Chondrocyte (in vitro differentiated cells): ENCODE measurements at regions not wholly inside any gene's neighbourhood (a gene's known extent, or its start where the extent isn't known, plus 50 kb on each side); places are given as distances from the start of the nearest gene placed in this dataset.

ENCODE experiments used
- DNase-seq: peaks from one replicate; pipeline ENCODE4 v3.0.0; 2021; ENCODE audit warnings: mixed read lengths, low spot score
- H3K27ac Mint-ChIP-seq: one replicate; pipeline ENCODE4 v1.8.0; 2021; ENCODE audit warnings: mild to moderate bottlenecking, moderate library complexity, mixed read lengths; ENCODE audit not compliant: unreplicated experiment
- H3K27me3 Mint-ChIP-seq: 2 replicates; pipeline ENCODE4 v1.8.0; 2021; ENCODE audit warnings: low read depth, mixed read lengths
- H3K36me3 Mint-ChIP-seq: 2 replicates; pipeline ENCODE4 v1.8.0; 2021; ENCODE audit warnings: low read depth, mixed read lengths
- H3K4me1 Mint-ChIP-seq: 2 replicates; pipeline ENCODE4 v1.8.0; 2021; ENCODE audit warnings: low read depth, mild to moderate bottlenecking, mixed read lengths
- H3K4me3 Mint-ChIP-seq: one replicate; pipeline ENCODE4 v1.8.0; 2021; ENCODE audit warnings: mild to moderate bottlenecking, moderate library complexity, mixed read lengths; ENCODE audit not compliant: unreplicated experiment
- H3K9me3 Mint-ChIP-seq: 2 replicates; pipeline ENCODE4 v1.8.0; 2021; ENCODE audit warnings: low read depth, mixed read lengths
- TF ChIP-seq, protein P1 (sequence below): fragments of 200-600 bp; sonication (generic); IDR thresholded peaks from 2 replicates; pipeline ENCODE4 v1.5.0; 2021; ENCODE audit warnings: antibody characterized with exemption, mild to moderate bottlenecking, moderate library complexity

DNA sequence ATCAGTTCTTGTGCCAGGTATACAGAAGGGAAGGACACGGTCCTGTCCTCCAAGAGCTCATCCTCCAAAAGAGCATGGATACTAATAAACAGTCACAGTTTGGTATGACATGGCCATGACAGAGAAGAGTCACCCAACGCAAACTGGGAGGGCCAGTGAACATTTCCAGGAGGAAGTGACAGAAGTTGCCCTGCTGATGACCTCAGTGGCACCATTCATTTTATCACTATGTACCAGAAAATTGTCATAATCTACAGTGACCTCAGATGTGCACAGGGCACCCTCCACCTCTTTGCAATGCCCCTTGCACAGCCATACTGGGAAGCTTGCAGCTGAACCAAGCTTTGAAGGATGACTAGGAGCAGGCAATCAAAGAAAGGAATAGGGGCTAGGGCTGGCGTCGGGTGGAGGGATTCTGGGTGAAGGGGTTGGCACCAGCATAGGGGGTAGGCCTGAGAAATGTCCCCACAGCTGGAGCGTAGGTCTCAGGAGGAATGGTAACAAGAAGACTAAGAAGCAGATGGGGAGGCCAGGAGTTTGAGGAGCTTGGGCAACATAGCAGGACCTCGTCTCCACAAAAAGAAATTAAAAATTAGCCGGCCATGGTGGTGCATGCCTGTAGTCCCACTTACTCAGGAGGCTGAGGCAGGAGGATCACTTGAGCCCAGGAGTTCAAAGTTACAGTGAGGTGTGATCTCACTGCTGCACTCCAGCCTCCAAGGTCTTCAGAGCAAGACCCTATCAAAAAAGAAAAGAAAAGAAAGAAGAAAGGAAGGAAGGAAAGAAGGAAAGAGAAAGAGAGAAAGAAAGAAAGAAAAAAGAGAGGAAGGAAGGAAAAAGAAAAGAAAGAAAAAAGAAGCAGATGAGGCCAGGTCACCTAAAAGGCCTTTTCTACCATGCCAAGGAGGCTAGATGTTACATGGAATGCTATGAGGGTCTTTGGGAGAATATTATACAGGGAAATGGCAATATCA, 65.3 kb upstream of the SNX9 start:
- Mint-ChIP-seq H3K27ac (peak overlapping the region; percentile 34), H3K9me3 (no peaks in the 10 kb centered on the region), H3K4me1 (peaks cover 67% of the 10 kb centered on the region), H3K4me3 (no peak overlapping the region), H3K36me3 (no peaks in the 10 kb centered on the region), H3K27me3 (no peaks in the 10 kb centered on the region)
- TF ChIP-seq, protein P1, sequence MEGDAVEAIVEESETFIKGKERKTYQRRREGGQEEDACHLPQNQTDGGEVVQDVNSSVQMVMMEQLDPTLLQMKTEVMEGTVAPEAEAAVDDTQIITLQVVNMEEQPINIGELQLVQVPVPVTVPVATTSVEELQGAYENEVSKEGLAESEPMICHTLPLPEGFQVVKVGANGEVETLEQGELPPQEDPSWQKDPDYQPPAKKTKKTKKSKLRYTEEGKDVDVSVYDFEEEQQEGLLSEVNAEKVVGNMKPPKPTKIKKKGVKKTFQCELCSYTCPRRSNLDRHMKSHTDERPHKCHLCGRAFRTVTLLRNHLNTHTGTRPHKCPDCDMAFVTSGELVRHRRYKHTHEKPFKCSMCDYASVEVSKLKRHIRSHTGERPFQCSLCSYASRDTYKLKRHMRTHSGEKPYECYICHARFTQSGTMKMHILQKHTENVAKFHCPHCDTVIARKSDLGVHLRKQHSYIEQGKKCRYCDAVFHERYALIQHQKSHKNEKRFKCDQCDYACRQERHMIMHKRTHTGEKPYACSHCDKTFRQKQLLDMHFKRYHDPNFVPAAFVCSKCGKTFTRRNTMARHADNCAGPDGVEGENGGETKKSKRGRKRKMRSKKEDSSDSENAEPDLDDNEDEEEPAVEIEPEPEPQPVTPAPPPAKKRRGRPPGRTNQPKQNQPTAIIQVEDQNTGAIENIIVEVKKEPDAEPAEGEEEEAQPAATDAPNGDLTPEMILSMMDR = no peak
- DNase-seq = no peak

DNA sequence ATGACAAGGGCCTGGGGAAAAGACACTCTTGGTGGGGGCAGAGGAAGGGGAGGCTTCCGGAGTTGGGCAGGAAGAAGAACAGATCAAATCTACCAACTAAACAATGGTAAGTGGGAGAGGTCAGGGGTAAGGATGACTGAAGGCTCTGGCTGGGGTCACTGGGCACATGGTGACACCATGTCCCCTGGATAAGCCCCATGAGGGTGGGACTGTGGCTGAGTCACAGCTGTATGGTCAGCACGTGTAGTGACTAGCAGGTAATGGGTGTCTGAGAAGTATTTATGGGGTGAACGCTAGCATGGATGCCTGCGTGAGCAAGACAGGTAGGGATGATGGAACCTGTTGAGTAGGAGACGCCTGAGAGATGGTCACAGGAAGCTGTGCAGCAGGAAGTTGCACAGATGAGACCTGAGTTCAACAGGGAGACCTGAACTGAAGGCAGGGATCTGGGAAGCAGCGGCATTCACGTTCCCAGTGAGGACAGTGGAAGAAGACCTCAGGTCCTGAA, 64.5 kb upstream of the SNX9 start:
- no peaks in the 10 kb centered on the region for H3K9me3 Mint-ChIP-seq
- H3K36me3 Mint-ChIP-seq = no peaks in the 10 kb centered on the region
- H3K27ac Mint-ChIP-seq = no peak overlapping the region
- no peaks in the 10 kb centered on the region for H3K27me3 Mint-ChIP-seq
- H3K4me1 Mint-ChIP-seq = peaks cover 73% of the 10 kb centered on the region
- TF ChIP-seq, protein P1 = no peak
- no peak for DNase-seq
- H3K4me3 Mint-ChIP-seq = no peak overlapping the region

DNA sequence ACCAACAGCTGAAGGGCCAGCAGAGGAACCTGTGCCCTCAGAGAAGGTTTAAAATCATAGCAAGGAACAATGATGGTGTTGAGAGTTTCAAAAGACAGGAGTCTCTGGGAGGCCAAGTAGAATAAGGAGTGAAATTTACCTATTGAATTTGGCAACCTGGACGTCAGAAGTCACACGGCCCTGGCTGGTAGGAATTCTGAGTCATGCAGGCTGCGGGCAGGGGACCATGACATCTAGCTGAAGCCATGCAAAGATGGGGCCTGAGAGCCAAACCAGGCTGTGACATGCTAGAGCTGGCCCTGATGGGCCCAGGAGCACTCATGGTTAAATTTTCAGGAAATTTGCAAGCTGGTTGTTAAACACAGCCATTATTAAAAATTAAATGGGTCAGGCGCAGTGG, 64.0 kb upstream of the SNX9 start:
- TF ChIP-seq, protein P1 = no peak
- H3K27me3 Mint-ChIP-seq = no peaks in the 10 kb centered on the region
- peaks cover 77% of the 10 kb centered on the region for H3K4me1 Mint-ChIP-seq
- no peaks in the 10 kb centered on the region for H3K36me3 Mint-ChIP-seq
- no peak for DNase-seq
- H3K9me3 Mint-ChIP-seq = no peaks in the 10 kb centered on the region
- H3K27ac Mint-ChIP-seq = peak overlapping the region; percentile 28
- no peak overlapping the region for H3K4me3 Mint-ChIP-seq

DNA sequence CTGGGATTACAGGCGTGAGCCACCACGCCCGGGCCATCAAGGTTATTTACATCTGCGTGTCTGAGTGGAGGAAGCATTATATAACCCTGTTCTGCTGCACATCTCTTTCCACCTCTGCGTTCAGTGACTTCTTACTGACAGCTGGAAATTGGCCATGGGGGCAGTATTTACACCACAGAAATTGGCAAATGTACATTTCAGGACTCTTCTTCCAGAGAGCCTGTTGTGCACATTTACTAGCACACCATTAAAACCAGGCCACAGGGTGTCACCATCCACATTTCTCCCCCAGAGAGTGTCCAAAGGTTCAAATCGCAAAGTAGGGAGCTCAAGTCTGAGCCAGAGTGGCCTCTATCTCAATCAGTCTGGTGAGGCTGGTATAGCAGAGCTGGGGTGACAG, 62.9 kb upstream of the SNX9 start:
- Mint-ChIP-seq H3K27ac (peak overlapping the region; percentile 93), H3K36me3 (no peaks in the 10 kb centered on the region), H3K4me3 (peak overlapping the region; percentile 16), H3K4me1 (peaks cover 82% of the 10 kb centered on the region), H3K9me3 (no peaks in the 10 kb centered on the region), H3K27me3 (no peaks in the 10 kb centered on the region)
- DNase-seq = no peak
- TF ChIP-seq, protein P1 = no peak

DNA sequence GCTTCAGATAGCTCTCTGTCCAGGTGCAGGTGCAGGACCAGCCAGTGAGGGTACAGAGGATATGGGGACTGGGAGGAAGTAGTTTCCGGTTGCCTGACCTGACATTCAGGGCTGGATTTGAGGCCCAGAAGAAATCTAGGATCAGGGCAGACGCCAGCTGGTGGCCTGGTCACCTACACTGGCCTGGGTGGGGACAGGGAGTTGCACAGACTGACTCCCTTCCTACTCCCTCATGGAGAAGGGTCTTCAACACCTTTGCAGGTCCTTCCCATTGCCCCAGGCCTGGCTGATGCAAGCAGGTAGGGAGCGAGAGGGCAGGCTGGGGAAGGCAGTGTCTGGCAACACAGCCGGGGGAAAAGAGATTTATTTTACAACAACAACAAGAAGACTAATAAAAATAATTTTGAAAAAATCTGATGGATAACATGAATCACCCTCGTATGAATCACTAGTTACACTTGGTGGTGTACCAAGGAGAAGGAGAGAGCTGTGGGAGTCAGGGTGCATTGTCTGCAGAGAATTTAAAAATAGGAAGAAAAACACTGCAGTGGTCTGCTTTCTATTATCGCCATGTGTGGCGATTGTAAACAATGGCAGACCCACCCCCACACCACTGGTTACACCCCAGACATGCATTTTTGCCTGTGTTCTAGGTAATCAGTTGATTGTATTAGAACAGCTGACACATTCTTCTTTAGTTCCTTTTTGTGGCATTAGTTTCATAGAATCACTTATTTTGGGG, 62.3 kb upstream of the SNX9 start:
- H3K4me3 Mint-ChIP-seq = peak overlapping the region; percentile 16
- H3K4me1 Mint-ChIP-seq = peaks cover 82% of the 10 kb centered on the region

More for the DNA sequence above, 62.3 kb upstream of the SNX9 start:
- TF ChIP-seq, protein P1 = peak; percentile 10
- Mint-ChIP-seq H3K27ac (peak overlapping the region; percentile 93), H3K9me3 (no peaks in the 10 kb centered on the region), H3K36me3 (no peaks in the 10 kb centered on the region), H3K27me3 (no peaks in the 10 kb centered on the region)
- no peak for DNase-seq
